ENCODE measurements at regions not wholly inside any gene's neighbourhood (a gene's known extent, or its start where the extent isn't known, plus 50 kb on each side); places are given as distances from the start of the nearest gene placed in this dataset.
"Not testable (repeated sequence)": the region's sequence is repeated elsewhere in the genome, so short reads cannot be mapped to it uniquely, and the experiment has no call there.

DNA sequence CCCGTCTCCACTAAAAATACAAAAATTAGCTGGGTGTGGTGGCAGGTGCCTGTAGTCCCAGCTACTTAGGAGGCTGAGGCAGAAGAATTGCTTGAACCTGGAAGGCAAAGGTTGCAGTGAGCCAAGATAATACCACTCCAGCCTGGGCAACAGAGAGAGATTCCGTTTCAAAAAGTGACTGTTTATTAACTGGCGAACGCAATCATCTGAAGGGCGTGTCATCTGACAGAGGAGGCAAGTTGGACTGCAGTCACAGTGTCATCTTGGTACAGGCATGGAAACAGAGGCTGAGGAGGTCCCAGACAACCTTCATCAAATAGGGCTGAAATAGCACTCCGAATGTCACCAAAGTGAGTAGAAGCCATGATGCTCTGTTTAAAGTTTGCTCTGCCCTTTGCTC, 75.3 kb upstream of the NFE2L3 start:
- no peak for ATAC-seq
- H3K27ac Mint-ChIP-seq: no peak overlapping the region
- DNase-seq (ENCODE audit: low spot score in 2 of 2): no peak
- no peaks in the 10 kb centered on the region for H3K9me3 Mint-ChIP-seq
- H3K4me1 Mint-ChIP-seq: no peaks in the 10 kb centered on the region
- H3K36me3 Mint-ChIP-seq: no peaks in the 10 kb centered on the region
- H3K4me3 Mint-ChIP-seq: no peak overlapping the region

DNA sequence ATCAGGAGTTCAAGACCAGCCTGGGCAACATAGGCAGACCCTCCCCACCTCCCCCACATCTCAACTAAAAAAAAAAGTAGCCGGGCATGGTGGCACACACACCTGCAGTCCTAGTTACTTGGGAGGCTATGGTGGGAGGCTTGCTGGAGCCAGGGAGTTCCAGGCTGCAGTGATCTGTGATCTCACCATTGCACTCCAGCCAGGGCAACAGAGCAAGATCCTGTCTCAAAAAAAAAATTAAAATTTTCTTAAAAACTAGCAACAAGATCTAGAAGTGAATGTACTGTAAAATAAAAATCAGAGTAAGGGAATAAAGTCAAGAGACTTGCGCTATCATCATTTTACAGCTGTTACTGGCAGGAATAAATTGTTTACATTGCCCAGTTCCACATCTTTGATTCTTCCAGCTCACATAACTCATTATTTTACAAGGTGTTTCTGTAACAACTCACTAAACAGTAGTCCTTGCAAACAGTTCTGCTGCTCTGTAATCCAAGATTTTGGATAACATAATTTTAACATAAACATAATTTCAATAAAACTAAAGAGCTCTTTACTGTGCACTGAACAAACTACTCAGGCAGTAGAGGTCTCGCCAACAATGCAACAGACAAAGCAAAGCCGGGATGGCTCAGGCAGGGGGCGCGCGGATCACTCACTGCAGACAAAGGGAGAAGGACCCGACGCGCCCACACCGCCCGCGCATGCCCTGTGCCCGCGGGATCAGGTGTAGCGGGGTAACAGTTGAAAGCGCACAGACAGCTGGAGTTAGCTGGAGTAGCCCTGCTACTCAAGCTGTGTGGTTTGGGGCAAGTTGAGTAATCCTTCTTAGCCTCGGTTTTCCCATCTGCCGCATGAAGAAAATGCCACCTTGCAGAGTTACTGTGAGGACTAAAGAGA, 73.3 kb upstream of the NFE2L3 start:
- no peaks in the 10 kb centered on the region for H3K36me3 Mint-ChIP-seq
- no peaks in the 10 kb centered on the region for H3K9me3 Mint-ChIP-seq
- DNase-seq (ENCODE audit: low spot score in 2 of 2) (peak; percentile 48 to 79), ATAC-seq (peak; percentile 97)
- H3K4me1 Mint-ChIP-seq: no peaks in the 10 kb centered on the region
- H3K4me3 Mint-ChIP-seq: no peak overlapping the region
- no peak overlapping the region for H3K27ac Mint-ChIP-seq

DNA sequence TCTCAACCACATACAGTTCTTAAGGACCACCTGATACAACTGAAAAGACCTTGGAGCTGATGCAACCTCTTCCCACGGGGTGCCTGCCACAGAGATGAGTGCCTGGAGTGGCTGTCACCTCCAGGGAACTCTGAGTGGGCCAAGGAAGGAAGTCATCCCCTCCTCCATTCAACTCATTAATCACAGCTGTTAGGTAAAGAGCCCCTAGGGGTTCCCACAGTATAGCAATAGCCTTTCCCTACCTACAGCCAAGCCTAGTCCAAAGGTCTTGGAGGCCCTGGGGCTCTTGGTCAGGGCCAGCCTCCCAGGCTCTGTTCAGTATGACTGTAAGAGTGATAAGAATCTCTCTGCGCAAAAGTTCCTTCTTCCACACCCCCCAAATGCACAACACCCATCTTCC, 70.4 kb upstream of the NFE2L3 start:
- Mint-ChIP-seq H3K36me3 (no peaks in the 10 kb centered on the region), H3K9me3 (no peaks in the 10 kb centered on the region), H3K27ac (no peak overlapping the region), H3K4me3 (no peak overlapping the region), H3K4me1 (no peaks in the 10 kb centered on the region)
- ATAC-seq: no peak
- DNase-seq (ENCODE audit: low spot score in 2 of 2): no peak

DNA sequence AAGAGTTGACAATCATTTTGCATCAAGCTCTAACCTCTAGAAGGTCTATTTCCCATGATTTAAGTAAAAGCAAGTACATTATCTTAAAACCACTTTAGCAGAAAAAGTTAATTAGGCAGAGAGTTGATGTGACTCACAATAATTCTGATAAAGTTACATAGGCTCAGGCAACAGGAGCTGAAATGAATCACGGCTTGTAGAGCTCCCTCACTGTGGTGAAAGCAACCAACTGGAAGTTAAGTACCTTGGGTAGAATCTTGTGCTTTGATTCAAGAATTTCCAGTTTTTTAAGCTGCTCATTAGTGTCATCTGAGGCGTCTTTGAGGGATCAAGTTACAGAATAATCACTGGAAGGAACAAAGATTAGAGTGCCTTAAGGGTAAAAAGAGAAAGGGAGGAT, 68.9 kb upstream of the NFE2L3 start:
- ATAC-seq: peak; percentile 43
- Mint-ChIP-seq H3K36me3 (no peaks in the 10 kb centered on the region), H3K27ac (no peak overlapping the region), H3K4me3 (no peak overlapping the region), H3K4me1 (no peaks in the 10 kb centered on the region), H3K9me3 (no peaks in the 10 kb centered on the region)
- DNase-seq (ENCODE audit: low spot score in 2 of 2): no peak

DNA sequence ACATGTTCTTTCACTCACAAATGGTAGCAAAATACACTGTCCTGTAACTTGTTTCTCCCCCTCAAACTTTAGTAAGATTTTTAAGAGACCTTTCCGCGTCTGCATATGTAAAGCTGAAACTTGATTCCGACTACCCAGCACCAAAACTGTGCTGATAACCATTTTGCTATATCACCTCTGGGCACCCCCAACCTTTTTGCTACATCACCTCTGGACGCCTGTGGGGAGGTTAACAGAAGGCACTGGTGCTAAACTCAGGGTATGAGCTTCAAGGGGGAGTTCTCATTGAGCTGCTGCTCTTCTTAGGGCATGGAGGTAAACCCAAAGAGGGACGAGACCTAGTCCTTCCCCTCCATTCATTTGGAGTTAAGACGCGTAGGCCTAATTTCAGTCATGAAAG, 67.6 kb upstream of the NFE2L3 start:
- Mint-ChIP-seq H3K36me3 (no peaks in the 10 kb centered on the region), H3K4me1 (no peaks in the 10 kb centered on the region), H3K4me3 (no peak overlapping the region), H3K9me3 (no peaks in the 10 kb centered on the region), H3K27ac (no peak overlapping the region)
- no peak for DNase-seq (ENCODE audit: low spot score in 2 of 2)
- ATAC-seq: no peak

DNA sequence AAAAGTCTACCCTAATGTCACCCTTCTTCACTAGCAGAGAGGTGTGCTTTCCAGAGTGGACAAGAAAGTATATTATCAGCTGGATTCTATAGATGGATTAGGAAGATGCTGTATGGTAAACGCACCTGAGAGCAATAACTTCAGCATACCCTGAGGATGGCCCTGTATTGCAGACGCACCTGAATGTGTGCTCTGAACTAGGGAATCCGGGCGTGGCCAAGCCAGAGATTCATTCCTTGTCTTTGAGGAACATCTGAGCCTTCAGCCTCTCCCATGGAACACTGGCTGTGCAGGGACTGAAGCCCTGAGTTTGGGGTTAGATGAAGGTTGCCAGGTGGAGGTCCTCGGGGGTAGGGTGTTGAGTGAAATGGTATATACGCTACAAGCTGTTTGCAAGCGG, 66.2 kb upstream of the NFE2L3 start:
- Mint-ChIP-seq H3K4me3 (no peak overlapping the region), H3K36me3 (no peaks in the 10 kb centered on the region), H3K9me3 (no peaks in the 10 kb centered on the region), H3K27ac (no peak overlapping the region), H3K4me1 (peaks cover 1% of the 10 kb centered on the region)
- DNase-seq (ENCODE audit: low spot score in 2 of 2): no peak
- no peak for ATAC-seq

DNA sequence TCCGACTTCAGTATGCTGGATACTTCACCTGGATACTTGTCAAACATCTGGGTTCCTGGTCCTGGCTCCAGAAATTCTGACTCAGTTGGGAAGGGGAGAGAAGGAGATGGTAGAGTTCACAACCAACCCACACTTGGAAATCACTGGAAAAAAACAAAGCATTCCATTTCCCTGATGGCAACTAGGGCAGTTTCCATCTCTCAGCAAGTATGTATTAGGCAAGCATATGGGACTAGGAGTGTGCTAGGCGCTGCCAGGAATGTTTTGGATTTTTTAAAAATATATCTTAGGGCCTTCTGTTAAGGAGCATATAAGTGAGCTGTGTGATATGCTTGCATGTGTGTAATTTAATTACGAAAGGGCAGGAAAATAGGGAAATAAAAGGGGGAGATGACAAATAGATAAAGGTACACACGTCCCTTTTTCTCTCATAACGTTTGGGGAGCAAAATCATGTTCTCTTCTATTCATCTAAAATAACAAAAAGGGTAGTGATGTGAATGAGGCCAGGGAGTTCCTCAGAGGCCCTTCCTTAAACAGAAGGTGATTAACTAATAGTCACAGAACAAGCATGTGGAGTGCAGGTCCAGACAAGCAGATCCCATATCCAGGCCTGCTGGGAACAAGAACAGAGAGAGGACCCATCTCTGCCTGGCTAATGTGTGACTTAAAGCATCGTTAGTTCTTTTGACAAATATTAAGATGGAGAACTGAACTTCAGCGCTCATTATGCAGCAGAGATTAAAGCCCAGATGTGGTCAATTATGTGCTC, 64.5 kb upstream of the NFE2L3 start:
- DNase-seq (ENCODE audit: low spot score in 2 of 2) (no peak), ATAC-seq (no peak)
- Mint-ChIP-seq H3K4me3 (no peak overlapping the region), H3K27ac (no peak overlapping the region), H3K9me3 (no peaks in the 10 kb centered on the region), H3K4me1 (peaks cover 13% of the 10 kb centered on the region), H3K36me3 (no peaks in the 10 kb centered on the region)

DNA sequence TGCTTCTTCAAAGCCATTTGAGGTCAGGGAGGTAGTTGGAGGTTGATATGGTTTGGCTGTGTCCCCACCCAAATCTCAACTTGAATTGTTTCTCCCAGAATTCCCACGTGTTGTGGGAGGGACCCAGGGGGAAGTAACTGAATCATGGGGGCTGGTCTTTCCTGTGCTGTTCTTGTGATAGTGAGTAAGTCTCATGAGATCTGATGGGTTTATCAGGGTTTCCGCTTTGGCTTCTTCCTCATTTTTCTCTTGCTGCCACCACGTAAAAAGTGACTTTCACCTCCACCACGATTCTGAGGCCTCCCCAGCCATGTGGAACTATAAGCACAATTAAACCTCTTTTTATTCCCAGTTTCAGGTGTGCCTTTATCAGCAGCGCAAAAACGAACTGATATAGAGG, 62.5 kb upstream of the NFE2L3 start:
- not testable (repeated sequence) for DNase-seq (ENCODE audit: low spot score in 2 of 2); H3K27ac Mint-ChIP-seq; H3K36me3 Mint-ChIP-seq; ATAC-seq; H3K9me3 Mint-ChIP-seq; H3K4me3 Mint-ChIP-seq
- peaks cover 13% of the 10 kb centered on the region for H3K4me1 Mint-ChIP-seq

DNA sequence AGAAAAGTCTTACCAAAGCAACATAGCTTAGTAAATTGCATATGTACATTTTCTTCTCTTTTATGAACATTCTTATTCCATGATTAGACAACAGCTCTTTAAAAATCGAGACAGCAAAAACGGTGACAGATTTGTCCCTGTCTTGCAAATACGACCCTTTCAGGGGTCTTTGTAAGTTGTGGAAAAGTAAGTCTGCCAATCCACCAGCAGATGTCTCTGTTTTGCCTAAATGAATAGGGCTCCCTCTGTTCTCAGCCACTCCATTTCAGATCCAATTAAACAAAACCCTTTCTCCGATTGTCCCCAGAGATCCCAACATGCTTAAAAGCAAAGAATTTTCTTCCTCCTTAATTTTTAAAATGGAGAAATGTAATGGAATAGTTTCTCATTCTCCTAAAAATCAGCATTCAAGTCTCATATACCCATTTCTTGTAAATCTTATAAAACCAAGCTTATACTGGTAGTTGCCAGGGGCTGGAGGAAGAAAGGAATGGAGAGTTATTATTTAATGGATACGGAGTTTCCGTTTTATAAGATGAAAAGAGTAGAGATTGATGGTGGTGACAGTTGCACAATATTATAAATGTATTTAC, 61.0 kb upstream of the NFE2L3 start:
- no peak overlapping the region for H3K27ac Mint-ChIP-seq
- DNase-seq (ENCODE audit: low spot score in 2 of 2) (no peak), ATAC-seq (peak; percentile 60)
- peaks cover 13% of the 10 kb centered on the region for H3K4me1 Mint-ChIP-seq
- no peak overlapping the region for H3K4me3 Mint-ChIP-seq
- H3K9me3 Mint-ChIP-seq: no peaks in the 10 kb centered on the region
- no peaks in the 10 kb centered on the region for H3K36me3 Mint-ChIP-seq

DNA sequence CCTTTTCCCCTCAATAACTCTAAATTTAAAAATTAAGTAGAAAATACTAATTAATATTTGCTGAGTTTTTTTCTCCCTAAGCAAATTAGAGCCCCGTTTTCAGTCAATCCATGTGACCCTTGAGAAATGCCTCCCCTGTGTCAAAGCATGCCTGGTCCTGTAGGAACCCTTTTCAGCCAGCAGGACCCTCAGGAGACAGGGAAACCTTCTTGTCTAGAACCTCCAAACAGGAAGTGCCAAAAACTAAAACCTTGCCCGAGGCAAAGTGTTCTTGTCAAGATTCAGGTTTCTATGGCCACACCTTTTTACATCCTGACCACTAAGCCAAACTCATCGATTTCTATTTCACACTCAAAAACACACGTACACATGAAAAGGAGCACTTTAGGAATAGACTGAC, 60.1 kb upstream of the NFE2L3 start:
- Mint-ChIP-seq H3K4me3 (no peak overlapping the region), H3K36me3 (no peaks in the 10 kb centered on the region), H3K4me1 (peaks cover 13% of the 10 kb centered on the region), H3K9me3 (no peaks in the 10 kb centered on the region), H3K27ac (peak overlapping the region; percentile 54)
- ATAC-seq (peak; percentile 49), DNase-seq (ENCODE audit: low spot score in 2 of 2) (no peak)

DNA sequence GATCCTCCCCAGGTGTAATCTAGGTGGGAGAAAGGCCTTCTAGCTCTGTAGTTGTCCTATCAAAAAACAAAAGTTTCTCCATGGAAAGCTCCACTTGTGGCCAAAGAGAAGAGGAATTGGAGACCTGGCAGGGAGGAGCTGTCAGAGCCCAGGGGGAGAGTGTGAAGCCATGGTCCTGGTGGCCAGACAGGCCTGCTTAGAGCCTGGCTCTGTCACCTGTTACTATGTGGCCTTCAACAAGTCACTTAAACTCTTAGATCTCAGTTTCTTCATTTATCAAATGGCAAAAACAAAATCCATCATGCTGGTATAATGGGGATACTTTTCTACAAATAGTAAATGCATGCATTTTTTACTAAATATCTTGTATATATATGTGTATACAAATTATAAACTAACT, 59.0 kb upstream of the NFE2L3 start:
- Mint-ChIP-seq H3K36me3 (peaks cover 6% of the 10 kb centered on the region), H3K9me3 (no peaks in the 10 kb centered on the region), H3K27ac (no peak overlapping the region), H3K4me1 (peaks cover 21% of the 10 kb centered on the region), H3K4me3 (no peak overlapping the region)
- no peak for DNase-seq (ENCODE audit: low spot score in 2 of 2)
- no peak for ATAC-seq

DNA sequence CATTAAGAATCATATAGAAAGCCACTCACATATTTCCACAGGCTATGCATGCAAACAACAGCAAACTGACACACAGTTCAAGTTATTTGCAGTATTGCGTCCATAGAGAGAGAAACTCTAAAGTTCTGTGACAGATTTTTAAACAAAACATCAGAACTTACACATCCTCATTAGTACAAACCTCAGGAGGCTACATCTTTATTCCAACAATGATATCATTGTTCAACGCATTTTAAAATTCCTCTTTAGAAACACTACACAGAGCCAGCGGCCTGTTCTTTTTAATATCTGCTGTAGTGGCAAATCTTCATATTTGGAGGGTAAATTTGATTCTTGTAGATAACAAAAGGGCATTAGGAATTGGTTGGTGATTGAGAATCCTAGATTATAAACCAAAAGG, 55.9 kb upstream of the NFE2L3 start:
- ATAC-seq (no peak), DNase-seq (ENCODE audit: low spot score in 2 of 2) (no peak)
- no peaks in the 10 kb centered on the region for H3K9me3 Mint-ChIP-seq
- H3K36me3 Mint-ChIP-seq: peaks cover 6% of the 10 kb centered on the region
- no peak overlapping the region for H3K27ac Mint-ChIP-seq
- H3K4me3 Mint-ChIP-seq: no peak overlapping the region
- H3K4me1 Mint-ChIP-seq: peaks cover 16% of the 10 kb centered on the region

DNA sequence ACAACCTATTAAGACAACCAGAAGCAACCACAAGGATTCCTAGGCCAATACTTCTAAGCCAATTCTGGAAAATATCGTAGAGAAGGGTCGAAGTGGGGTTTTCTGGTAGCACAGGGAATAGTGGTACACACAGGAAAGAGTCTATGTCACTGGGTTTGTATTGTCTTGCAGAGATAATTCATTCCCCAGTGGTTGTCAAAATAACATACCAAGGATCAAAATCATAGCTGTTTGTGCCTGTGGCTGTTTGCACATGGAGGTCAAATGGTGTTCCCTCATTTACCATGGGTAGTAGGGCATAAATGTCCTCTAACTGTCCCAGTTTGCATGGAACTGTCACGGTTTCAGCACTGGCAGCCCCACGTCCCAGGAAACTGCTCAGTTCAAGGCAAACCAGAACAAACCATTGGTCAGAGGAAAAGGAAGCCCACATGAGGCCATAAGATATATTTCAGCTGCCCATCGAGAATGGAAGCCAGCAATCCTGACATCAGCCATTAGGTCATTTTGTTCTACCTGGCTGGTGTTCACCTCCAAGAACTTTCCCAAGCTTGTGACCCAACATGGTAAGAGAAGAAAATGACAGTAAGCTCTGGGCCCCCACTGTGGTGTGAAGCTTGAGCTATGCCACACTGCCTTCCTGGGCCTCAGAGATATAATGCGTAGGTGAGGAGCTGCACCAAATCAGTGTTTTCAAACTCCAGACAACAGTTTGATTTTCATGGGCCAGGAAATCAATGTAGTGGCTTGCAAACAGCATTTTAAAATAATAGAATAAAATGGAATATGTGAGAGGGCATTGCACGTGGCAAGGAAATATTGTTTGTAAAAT, 53.9 kb upstream of the NFE2L3 start:
- Mint-ChIP-seq H3K9me3 (no peaks in the 10 kb centered on the region), H3K27ac (peak overlapping the region; percentile 90), H3K4me1 (peaks cover 13% of the 10 kb centered on the region), H3K36me3 (peaks cover 6% of the 10 kb centered on the region), H3K4me3 (peak overlapping the region; percentile 13)
- no peak for ATAC-seq
- no peak for DNase-seq (ENCODE audit: low spot score in 2 of 2)

DNA sequence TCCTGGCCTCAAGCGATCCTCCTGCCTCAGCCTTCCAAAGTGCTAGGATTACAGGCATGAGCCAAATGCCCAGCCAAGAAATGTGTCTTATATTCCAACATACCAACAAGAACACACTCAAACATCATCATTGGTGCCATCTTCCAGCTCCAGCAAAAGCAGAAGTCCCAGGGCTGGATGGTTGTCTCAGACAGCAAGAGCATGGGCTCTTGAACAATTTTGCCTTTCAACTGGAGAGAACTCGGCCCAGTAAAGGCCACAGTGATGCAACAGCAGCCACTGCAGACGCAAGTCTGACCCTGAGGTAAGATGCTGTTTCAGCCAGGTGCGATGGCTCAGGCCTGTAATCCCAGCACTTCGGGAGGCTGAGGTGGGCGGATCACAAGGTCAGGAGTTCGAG, 52.8 kb upstream of the NFE2L3 start:
- peaks cover 13% of the 10 kb centered on the region for H3K4me1 Mint-ChIP-seq
- no peak overlapping the region for H3K4me3 Mint-ChIP-seq
- ATAC-seq (no peak), DNase-seq (ENCODE audit: low spot score in 2 of 2) (no peak)
- H3K36me3 Mint-ChIP-seq: peaks cover 6% of the 10 kb centered on the region
- no peaks in the 10 kb centered on the region for H3K9me3 Mint-ChIP-seq
- no peak overlapping the region for H3K27ac Mint-ChIP-seq
